CD4-positive, alpha-beta T cell treated with Interleukin-15 for 4 hours (primary cell): ENCODE measurements at regions not wholly inside any gene's neighbourhood (a gene's known extent, or its start where the extent isn't known, plus 50 kb on each side); places are given as distances from the start of the nearest gene placed in this dataset.

ENCODE experiments used
- DNase-seq: peaks from one replicate; pipeline ENCODE4 v3.0.0-alpha.2; 2020; ENCODE audit warnings: low spot score

DNA sequence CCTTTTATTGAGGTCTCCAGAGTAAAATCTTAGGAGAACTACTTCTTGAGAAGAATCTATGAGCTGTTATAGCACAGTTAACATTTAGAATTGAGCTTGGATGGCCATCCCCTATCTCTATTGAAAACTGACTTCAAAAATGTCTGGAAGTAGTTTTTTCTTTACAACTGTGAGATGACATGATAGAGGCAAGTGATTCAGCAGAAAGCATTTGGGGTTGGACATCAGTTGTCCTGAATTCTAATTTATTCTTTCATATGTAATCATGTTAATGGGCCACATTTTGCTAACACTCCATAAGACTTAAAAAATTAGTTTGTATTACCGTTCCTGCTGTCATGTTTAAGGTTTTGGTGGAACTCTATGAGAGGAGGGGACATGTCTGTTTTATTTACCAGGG lies 237.0 kb upstream of the SLC14A2 start:
- DNase-seq = no peak

DNA sequence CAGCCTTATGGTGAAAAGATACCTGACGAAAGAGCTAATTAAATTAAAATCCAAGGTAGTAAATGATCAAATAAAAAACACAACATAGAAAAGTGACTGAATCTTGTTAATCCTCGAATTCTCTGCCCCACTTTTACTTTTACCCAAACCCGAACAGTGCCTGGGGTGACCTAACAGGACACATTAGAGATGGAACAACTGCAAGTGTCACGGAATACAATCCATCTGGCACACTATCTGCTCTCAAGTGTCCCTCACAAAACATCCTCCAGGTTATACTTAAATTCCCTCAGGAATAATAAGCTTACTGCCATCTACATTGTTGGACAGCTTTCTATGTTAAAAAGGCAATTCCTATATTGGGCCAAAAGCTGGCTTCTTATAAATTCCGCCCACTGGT lies 236.3 kb upstream of the SLC14A2 start:
- DNase-seq = no peak

DNA sequence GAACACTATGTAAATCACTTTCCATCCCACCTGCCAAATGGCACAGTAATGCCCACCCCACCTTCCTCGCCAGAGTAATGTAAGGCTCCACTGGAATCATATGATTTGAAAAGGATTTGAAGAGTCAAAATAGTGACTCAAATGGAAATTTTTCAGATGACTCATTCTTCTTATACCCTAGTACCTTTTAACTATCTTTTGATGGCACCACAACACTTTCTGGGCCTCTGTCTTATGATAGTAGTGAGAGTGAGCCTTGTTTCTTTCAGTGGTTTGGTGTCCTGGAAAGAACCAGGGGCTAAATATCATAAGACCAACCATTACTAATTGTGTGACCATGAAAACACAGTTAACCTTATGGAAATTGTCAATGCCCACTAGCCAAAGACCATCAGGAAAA lies 235.4 kb upstream of the SLC14A2 start:
- no peak for DNase-seq

DNA sequence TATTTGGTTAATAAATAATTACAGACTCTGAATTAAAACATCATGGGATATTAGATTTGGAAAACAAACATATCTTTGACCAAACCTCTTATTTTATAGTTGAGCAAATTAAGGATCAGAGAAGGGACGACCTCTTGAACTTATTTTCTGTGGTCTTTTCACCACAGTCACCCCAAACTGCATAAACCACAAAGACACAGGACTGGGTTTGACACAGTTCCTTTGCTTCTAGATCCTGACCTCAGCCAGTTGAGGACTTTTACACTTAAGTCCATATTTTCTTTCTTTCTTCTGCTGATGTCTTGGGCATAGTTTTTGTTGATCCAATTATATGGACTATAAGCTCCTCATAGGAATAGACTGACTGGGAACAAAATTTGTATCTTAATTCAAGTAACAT lies 234.0 kb upstream of the SLC14A2 start:
- DNase-seq = no peak

DNA sequence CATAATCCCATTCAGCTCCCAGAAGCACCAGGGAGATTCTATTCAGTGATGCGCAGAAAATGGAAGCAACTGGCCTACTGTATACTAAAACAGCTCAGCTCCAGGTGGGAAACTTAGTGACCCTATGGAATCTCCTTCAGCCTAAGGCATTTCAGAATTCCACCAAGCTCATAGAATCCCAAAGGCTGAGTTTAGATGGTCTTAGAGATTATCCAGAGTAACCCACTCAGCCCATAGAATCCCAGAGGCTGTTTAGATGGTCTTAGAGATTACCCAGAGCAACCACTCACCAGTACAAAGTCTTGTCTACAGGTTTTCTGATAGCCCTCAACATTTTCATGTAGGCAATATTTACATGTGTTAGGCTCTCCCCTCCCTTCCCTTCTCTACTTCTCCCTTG lies 232.0 kb upstream of the SLC14A2 start:
- DNase-seq = no peak

DNA sequence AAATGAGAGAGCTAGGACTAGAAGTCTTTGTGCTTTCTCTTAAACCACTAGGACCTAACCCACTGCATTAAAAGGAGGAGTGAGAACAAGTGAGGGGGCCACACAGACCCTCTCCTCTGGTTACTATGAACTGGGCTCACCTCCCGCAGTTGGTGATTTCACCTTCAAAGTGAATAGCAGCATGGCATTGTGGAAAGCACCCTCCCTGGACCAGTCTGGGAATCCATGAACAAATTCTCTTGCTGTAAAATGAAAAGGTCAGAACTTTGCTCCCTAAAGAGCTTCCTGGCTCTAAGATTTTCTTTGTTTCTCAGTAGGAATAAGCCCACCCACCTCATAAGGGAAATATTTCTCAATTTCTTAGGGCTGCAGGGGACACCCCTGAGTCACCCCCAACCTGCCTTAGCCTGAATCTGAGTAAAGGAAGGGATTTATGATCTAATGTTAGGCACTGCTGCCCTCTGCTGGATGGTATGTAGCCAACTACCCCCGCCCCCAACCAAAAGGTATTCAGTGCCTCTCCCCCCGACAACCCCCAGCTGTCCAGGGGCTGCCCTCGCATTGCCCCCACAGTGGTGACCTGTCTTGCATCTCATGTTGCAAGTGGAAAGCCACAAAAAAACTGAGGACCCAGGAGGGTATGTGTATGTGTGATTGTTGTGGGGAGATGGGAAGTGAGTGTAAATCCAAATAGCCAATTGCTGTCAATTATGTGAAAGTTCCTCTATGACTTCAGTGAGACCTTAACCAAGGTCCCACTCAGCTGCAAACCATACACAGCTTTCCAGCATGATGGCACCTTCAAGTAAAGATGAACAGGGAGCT lies 230.9 kb upstream of the SLC14A2 start:
- peak; percentile 21 for DNase-seq

DNA sequence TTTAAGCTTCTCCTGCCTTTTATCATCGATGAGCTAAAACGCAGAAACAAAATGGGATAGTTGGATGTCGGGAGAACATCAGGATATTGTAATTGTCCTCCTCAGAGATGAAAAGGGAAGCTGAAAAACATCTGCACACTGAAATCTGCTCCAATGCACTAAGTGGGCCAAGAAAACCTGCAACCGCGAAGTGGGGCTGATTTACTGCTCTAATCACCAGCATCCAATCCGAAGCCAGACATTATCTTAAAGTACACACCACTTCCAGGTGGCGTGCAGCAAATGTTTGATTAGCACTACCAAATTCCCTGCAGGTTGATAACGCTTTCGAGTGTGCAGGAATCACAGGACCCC lies 230.3 kb upstream of the SLC14A2 start:
- DNase-seq = no peak

DNA sequence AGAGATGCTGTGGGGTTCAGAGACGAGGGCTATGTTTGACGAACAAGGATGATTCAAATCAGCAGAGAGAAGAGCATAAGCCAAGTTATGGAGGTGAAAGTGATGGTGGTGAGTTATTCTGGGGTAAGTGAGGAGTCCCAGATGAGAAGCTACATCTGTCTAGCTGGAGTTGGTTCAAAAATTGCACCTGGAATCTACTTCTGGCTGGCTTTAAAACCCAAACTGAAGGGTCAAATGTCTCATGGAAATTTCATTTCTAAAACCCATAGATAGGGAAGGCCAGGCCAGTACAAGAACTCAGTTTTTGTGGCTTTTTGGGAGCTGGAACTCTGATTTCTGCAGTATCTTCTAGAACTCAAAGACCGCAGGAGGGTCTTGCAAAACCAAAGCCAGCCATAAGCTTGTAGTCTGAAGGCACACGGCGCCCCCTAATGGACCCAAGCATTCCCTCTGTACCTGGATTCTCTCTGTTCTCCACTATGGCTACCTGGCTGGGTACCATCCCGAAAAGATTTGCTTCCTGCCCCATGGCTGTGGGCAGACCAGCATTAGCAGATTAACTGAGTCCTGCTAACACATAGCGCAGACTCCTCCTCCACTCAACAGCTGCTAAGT lies 229.1 kb upstream of the SLC14A2 start:
- DNase-seq = no peak

DNA sequence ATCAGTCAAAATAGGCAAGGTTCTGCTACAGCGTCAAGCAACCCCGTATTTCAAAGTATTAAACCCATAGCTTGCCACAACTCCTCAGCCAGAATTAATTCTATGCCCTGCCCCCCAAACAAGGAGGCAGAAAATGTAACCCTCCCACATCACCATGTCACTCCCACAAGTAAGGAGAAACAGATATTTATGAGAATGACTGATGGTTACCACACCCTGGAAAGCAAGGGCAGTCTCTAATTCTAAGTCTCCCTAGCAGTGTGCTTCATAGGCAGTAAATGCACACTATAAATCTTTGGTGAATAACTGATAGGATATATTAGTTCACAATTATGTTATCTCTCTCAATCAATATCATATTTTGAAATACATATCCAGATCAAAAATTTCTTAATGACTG lies 228.0 kb upstream of the SLC14A2 start:
- DNase-seq = no peak

DNA sequence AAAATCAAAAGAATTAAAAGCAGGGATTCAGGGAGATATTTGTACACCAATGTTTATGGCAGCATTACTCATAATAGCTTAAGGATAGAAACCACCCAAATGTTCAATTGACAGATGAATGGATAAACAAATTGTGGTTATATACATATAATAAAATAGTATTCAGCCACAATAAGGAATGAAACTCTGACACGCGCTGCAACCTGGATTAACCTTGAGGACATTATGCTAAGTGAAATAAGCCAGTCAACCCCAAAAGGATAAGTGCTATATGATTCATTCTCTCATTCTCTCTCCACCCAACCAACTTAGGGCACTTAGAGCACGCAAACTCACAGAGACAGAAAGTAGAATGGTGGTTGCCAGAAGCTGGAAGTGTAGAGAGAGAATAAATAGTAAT lies 216.8 kb upstream of the SLC14A2 start:
- DNase-seq = no peak

DNA sequence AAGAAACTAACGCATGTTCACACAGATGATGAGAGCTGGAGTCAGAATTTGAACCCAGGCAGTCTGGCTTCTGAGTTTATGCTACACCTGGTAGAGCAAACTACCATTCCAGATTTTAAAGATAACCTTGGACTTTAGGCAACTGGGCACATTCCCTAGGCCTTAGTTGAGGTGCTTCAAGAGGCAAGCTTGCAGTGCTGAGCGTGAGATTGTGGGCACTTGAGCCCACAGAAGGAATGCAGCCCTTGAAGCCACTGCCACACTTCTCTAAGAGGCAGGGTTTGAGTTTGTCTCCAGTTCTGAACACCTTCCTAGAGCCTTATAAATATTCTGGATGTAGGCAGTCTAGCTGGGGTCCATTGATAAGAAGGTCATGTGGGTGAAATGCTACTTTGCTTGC lies 216.1 kb upstream of the SLC14A2 start:
- DNase-seq = no peak

DNA sequence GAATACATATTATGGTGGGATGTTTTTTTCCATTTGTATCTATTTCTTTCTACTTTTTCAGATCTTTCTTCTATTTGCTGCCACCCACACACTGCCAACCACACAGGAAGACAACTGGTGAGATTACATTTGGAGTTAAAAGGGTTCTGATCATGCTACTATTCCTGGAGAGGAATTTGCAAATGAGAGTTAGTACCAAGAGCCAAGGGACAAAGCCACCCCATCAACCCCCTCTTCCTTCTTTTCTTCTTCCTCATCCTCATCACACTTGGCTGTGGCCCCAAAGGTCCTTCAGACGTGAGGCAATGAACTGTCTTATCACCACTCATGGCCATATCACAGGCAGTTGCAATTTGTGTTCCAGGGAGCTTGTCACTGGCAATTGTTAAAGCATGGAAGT lies 215.6 kb upstream of the SLC14A2 start:
- no peak for DNase-seq

DNA sequence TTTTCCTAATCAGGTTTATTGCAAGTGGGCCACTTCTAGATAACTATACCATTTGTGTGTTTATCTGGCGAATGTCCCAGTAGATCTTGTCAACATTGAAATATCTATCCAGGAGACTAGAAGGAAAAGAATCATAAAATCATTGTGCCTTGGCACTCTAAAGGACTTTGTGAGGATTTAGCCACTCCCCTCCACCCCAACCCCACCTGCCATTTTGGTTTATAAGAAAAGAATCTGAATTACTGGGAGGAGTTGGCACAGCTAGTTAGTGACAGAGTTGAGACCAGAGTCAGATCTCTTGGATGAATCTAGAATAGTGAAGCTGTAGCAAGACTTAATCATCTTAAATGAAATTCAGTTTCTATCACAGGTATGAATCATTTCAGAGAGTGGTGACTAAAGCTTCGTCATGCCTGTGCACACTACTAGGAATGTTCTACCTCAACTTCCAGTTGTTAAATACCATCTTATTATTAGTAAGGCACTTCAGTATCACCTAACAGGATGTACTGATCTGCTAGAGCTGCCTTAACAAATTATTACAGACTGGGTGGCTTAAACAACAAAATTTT lies 212.7 kb upstream of the SLC14A2 start:
- no peak for DNase-seq

DNA sequence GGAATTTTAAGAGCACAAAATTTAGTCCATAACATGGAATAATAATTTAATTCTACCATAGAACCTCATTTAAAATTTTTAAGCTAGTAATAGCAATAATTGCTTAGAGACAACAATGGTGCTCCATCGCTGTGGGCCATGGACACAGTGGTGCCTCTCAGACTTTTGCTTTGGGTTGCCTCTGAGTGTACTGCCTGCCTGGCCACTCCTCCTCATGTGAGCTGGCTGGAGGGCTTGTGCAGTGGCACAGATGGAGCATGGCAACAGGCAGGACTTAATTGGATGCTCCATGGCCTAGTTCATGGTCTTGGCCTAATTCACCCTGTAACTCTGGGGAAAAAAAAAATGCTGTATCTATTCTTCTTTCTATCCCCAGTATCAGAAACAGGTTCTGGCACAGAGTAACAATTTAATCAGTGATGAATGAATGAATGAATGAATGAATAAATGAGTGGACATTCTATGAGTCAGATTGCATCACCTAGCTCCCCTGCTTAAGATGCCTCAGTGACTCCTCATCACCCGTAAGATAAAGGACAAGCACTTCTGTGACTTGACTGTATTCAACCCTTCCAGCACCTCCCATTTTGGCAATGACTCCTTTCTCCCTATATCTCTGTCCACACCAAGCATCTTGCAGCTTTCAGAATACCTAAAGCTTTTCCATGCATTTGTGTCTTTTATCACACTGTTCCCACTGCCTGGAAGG lies 211.8 kb upstream of the SLC14A2 start:
- no peak for DNase-seq

DNA sequence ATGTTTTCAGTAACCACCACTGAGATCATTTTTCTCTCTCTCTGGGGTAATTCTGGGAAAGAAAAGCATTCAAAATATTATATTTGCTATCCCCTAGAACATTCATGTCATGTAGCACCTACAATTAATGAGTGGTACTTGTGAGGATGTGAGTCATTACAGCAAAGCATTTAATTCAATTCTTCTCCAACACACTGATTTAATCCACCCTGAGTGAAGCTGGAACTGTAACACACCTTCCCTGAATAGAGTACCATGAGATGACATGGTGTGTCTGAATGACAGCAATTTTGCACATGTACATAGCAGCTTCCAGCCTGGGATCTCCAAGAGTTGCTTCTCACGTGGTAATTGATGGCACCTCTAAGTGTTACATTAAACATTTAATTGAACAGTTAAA lies 207.1 kb upstream of the SLC14A2 start:
- DNase-seq = no peak

DNA sequence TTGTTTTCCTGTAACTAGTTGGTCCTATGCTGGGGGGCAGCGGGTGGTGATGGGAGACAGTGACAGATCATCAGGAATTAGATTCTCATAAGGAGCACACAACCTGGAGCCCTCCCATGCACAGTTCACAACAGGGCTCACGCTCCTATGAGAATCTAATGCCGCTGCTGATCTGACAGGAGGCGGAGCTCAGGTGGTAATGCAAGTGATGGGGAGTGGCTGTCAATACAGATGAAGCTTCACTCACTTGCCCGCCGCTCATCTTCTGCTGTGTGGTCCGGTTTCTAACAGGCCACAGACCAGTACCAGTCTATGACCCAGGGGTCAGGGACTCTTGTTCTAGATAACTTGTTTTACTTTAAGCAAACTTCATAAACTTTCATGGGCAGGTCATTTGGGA lies 205.3 kb upstream of the SLC14A2 start:
- DNase-seq = no peak

DNA sequence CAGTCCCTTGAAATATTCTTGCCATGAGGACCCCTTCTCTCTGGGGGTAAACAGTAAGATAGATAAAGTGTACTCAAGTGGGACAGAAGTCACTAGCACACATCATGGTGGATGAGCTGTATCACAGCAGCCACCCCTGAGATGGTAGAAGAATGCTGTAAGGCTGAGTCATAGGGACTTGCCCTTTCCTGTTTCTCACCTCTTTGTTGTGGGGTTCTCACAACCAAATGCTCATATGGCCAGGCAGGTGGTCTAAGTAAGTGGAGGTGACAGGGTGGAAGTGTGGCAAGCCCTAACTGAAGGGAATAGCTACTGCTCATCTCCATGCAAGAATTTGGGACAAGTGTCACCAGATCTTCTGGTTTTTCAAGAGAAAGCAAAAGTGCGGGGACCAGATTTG lies 202.7 kb upstream of the SLC14A2 start:
- no peak for DNase-seq

DNA sequence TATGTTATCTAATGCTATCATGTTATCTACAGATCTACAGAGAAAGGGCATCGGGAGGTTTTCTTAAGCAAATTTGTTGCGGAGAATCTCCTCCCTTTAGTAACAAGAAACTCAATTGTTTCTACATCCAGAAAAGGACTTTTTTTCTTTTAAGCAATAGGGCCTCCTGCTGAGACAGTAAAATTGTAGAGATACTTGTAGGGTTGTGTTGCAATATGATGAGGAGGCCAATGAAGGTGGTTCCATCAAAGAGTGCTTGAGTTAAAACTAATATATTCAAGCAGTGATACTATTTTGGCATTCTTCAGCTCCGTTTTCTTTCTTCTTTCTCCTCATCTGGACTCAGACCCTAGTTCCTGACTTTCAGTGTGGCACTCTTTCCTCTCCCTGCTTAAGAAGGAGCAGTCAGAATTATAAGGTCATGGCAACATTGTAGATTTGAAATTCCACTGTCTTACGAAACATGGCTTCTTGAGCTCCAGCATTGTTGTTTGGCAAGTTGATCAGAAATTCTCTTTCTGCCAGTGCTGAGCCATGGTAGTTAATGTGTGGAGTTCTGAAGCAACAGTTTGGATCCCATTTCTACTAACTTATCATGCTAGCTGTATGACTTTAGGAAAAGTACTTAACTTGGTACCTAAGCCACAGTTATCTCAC lies 202.0 kb upstream of the SLC14A2 start:
- no peak for DNase-seq

DNA sequence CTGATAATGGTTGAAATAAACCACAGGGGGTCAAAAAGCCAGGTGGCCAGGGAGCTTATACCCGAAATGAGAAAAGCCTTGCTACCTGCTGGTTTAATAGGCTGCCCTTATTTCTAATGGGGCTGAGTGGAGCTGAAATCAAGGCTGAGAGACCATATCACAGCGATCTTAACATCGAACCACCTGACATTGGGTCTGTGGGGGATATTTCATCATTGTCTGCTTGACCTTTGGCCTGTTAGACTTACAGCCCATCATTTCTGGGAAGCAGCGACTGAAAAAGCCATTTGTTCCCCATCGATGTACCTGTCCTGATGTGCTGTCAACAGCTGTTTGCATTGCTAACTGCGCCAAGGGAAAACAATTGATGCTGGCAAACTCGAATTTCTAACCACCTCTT lies 199.7 kb upstream of the SLC14A2 start:
- no peak for DNase-seq

DNA sequence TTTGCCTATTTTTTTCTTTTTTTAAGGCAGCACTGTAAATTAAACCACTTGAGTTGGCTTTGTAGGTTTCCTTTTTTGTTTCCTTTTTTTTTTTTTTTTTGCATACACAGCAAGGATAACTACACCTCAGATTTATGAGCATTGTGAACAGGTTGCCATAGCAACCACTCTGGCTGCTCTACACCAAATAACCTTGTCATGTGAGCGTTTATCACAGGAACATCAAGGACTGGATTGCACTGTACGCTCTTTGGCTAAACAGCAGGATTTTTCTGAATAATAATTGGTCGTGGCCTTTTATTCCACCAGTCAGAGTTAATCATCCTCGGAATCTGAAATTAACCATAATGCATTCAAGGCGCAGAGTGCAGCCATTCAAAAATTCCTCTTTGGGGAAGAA lies 199.1 kb upstream of the SLC14A2 start:
- DNase-seq = no peak

DNA sequence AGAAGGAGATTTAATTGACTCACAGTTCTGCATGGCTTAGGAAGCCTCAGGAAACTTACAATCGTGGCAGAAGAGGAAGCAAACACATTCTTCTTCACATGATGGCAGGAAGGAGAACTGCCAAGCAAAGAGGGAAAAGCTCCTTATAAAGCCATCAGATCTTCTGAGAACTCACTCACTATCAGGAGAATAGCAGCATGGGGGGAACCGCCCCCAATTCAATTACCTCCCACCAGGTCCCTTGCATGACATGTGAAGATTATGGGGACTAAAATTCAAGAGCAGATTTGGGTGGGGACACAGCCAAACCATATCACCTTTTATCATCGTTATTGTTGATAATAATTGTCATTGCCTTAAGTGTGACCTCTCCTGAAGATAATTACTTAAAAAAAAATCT lies 197.9 kb upstream of the SLC14A2 start:
- no peak for DNase-seq

DNA sequence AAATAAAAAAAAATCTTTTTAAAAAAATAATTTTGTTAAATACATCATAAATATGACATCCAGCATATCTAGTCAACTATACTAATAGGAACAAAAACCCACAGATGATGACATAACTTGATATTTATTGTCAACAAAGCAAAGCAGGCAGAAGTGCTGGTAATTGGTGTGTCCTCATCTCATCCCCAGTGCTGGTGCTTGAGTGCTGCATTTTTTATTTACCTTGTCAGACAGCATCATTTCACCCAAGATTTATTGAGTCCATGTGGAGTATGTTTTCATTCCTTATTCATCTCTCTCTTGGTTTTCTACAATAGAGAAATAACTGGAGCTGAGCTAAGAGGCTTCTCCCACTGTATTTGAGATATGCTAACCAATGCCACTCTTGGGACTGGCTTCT lies 191.6 kb upstream of the SLC14A2 start:
- DNase-seq = no peak

DNA sequence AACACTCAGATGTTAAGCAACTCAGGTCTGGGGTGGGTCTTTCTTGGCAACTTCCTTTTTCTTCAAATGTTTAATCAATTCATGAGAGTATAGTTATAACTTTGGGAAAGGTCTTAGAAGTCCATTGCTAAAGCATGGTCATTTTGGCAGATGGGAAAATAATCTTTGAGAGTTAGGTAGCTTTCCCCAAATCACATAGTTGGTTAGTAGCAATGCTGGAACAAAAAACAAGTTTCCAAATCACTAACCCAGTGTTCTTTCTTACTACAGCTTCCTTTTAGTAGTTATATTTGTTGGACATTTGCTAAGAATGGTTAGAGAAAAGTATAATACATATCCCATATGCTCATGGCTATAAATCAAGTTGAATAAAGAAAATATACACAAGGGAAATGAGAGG lies 185.2 kb upstream of the SLC14A2 start:
- DNase-seq = no peak
